ENCODE measurements at regions not wholly inside any gene's neighbourhood (a gene's known extent, or its start where the extent isn't known, plus 50 kb on each side); places are given as distances from the start of the nearest gene placed in this dataset.

DNA sequence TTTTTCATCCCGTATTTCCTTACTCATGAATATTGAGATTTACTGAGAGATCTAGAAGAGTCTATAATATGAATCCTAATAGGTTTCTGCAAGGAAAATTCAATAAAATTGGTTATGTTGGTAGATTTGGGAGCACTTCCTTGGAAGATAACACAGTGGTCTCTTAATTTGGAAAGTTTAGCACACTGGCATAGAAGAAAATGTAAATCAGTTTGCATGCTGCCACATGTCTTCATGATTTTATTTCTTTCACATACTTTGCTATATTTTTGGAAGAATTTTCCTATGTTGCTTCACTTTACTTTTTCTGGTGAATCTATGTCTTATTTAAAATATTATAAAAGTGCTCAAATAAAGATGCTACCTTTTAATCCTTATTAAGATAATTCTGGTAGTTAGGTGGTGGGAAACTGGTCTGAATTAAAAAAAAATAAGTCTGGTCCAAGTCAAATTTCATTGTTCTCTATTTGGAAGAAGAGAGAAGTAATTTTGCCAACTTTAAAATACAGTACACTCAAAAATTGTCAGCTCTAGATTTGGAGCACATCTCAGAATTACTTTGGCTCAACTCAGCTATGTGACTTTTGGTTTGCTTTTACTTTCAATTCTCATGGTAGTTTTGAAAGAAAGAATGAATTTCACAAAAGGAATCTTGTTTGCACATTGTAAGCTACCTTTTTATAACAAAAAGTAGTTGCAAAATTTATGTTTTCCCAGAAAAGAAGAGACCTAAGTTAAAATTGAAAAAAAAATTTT, 197.3 kb downstream of the CENPW start:
- TF ChIP-seq EZH2 (IDR thresholded peaks at IDR 0.05; ENCODE audit: low read depth): no peak
- TF ChIP-seq, protein P1, sequence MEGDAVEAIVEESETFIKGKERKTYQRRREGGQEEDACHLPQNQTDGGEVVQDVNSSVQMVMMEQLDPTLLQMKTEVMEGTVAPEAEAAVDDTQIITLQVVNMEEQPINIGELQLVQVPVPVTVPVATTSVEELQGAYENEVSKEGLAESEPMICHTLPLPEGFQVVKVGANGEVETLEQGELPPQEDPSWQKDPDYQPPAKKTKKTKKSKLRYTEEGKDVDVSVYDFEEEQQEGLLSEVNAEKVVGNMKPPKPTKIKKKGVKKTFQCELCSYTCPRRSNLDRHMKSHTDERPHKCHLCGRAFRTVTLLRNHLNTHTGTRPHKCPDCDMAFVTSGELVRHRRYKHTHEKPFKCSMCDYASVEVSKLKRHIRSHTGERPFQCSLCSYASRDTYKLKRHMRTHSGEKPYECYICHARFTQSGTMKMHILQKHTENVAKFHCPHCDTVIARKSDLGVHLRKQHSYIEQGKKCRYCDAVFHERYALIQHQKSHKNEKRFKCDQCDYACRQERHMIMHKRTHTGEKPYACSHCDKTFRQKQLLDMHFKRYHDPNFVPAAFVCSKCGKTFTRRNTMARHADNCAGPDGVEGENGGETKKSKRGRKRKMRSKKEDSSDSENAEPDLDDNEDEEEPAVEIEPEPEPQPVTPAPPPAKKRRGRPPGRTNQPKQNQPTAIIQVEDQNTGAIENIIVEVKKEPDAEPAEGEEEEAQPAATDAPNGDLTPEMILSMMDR (conservative IDR thresholded peaks at IDR 0.05): no peak

All from PC-9 (cell line).